Skeletal muscle tissue (tissue), 3 donors: ENCODE measurements at regions not wholly inside any gene's neighbourhood (a gene's known extent, or its start where the extent isn't known, plus 50 kb on each side); places are given as distances from the start of the nearest gene placed in this dataset.

ENCODE experiments used
- H3K27ac ChIP-seq: one replicate; pipeline ENCODE4 v1.7.0; 2013; ENCODE audit warnings: mild to moderate bottlenecking, low read depth, low read length, inconsistent platforms
- H3K27me3 ChIP-seq, 3 donors: one replicate each; pipeline ENCODE4 v1.7.0; 2013; ENCODE audit warnings: low read length in 3 of 3; ENCODE audit not compliant: control insufficient read depth in 3 of 3, insufficient read depth in 3 of 3
- H3K36me3 ChIP-seq, 3 donors: one replicate each; pipeline ENCODE4 v1.7.0; 2013; ENCODE audit warnings: low read length in 3 of 3; ENCODE audit not compliant: control insufficient read depth in 3 of 3, insufficient read depth in 3 of 3
- H3K4me1 ChIP-seq, 3 donors: one replicate each; pipeline ENCODE4 v1.7.0; 2013; ENCODE audit warnings: low read length in 3 of 3, mild to moderate bottlenecking in 3 of 3; ENCODE audit not compliant: control insufficient read depth in 3 of 3, insufficient read depth in 3 of 3
- H3K4me3 ChIP-seq, 3 donors: one replicate each; pipeline ENCODE4 v1.7.0; 2013; ENCODE audit warnings: low read length in 3 of 3
- H3K9ac ChIP-seq, 3 donors: one replicate each; pipeline ENCODE4 v1.7.0; 2013; ENCODE audit warnings: low read length in 3 of 3, mild to moderate bottlenecking in 3 of 3, moderate library complexity in 2 of 3, low read depth in 1 of 3
- H3K9me3 ChIP-seq, 3 donors: one replicate each; pipeline ENCODE4 v1.7.0; 2013; ENCODE audit warnings: low read length in 3 of 3; ENCODE audit not compliant: control insufficient read depth in 3 of 3
- donor health status: Osteomylitis.

DNA sequence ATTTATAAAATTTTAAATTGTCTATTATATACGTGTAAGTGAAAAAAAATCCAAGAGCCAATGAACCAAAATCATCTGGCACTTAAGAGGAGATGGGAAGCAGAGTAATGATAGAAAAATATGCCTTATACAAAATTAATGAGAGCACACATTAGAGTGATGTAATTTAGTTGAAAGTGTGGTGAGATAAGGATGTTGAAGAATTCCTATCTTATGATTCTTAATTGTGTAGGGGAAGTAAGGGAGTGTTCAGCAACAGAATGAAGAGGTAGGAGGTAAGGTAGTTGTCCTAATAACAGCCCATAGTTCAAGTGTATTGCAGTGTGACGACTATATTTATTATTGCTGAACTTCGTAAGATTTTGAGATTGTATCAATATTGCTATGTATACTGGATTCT, 843.4 kb upstream of the FLRT2 start:
- Histone ChIP-seq H3K36me3 (no peaks in the 10 kb centered on the region), H3K27me3 (no peaks in the 10 kb centered on the region), H3K9ac (no peak overlapping the region), H3K4me1 (no peaks in the 10 kb centered on the region), H3K4me3 (no peak overlapping the region), H3K27ac (no peak overlapping the region), H3K9me3 (no peaks in the 10 kb centered on the region)

DNA sequence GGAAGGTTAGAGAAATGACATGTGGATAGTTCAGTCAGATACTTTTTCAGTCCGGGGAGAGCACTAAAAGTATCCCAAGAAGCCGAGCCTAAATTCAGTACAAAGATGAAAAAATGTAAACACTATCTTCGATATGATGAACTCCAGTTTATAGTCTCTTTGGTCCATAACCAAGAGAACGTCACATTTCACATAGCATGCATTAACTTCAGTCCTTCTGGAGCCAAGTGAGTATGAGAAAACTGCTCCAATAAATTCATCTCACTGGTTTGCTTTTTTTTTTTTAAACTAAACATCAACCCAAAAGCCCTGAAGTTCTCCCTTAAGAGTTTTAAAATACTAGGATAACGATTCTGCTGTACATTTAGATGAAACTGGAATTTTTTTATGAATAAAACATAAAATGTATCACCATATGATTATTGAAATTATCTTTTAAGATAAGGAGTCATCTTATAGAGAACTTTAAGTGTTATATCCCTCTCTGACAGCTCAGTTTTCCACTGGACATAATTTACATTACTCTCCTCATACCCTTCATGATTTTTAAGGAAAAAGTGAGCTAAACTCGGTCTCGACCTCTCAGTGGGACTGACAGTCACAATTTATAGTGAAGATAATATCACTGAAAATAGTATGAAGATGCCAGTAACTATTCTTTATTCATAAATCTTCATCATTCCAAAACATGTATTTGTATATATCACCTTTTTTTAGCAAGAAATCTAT, 841.5 kb upstream of the FLRT2 start:
- Histone ChIP-seq H3K27ac (no peak overlapping the region), H3K27me3 (no peaks in the 10 kb centered on the region), H3K4me3 (no peak overlapping the region)

DNA sequence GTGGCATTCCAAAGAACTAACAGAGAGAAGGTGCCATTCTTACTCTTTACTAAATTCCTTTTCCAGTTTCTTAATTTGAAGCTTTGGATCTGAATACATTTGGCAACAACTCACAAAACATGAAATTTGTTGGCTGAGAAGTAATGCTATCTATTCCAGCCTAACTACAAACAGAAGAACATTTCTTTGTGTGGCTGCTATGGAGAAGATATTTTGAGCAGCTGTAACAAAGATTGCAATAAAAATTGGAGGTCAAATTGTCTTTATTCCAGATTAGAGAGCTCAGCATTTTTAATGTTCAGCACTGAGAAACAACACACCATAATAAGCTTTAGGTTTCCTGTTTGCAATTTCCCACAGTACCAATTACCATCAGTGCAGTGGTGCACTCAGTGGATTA, 835.8 kb upstream of the FLRT2 start:
- H3K36me3 ChIP-seq, result no peaks in the 10 kb centered on the region
- no peaks in the 10 kb centered on the region for H3K27me3 ChIP-seq
- H3K27ac ChIP-seq, result no peak overlapping the region
- no peak overlapping the region for H3K9ac ChIP-seq
- no peak overlapping the region for H3K4me3 ChIP-seq
- no peaks in the 10 kb centered on the region for H3K4me1 ChIP-seq
- H3K9me3 ChIP-seq, result no peaks in the 10 kb centered on the region

More for the DNA sequence above, 841.5 kb upstream of the FLRT2 start:
- Histone ChIP-seq H3K9me3 (no peaks in the 10 kb centered on the region), H3K36me3 (no peaks in the 10 kb centered on the region), H3K4me1 (no peaks in the 10 kb centered on the region), H3K9ac (no peak overlapping the region)

DNA sequence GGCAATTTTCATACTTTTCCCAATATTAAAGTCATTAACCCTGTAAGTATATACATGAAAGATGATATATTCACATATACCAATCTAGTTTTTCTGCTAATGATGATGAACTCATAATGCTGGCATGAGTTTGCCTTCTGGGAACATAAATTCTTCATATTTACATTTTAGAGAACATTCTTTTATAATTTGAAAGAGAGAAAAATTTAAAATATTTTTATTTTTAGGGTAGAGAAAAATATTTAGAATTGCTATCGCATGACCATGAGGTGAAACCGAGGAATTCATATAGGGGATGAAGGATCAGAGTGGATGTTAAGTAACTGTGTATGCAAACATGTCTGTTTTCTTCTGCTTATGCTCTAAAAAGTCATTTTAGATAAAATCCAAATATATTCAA, 825.3 kb upstream of the FLRT2 start:
- Histone ChIP-seq H3K4me3 (no peak overlapping the region), H3K9me3 (no peaks in the 10 kb centered on the region), H3K27me3 (no peaks in the 10 kb centered on the region), H3K36me3 (no peaks in the 10 kb centered on the region), H3K9ac (no peak overlapping the region), H3K27ac (no peak overlapping the region), H3K4me1 (no peaks in the 10 kb centered on the region)

GRCh38 chr14:84707830-84708229, 822.1 kb upstream of the FLRT2 start:
- no peaks in the 10 kb centered on the region for H3K27me3 ChIP-seq
- no peaks in the 10 kb centered on the region for H3K36me3 ChIP-seq
- no peaks in the 10 kb centered on the region for H3K9me3 ChIP-seq
- H3K4me1 ChIP-seq, result no peaks in the 10 kb centered on the region
- no peak overlapping the region for H3K4me3 ChIP-seq
- H3K27ac ChIP-seq, result no peak overlapping the region
- H3K9ac ChIP-seq, result no peak overlapping the region

- Histone ChIP-seq H3K27me3 (no peaks in the 10 kb centered on the region), H3K9ac (no peak overlapping the region), H3K4me1 (no peaks in the 10 kb centered on the region), H3K27ac (no peak overlapping the region), H3K4me3 (no peak overlapping the region), H3K36me3 (no peaks in the 10 kb centered on the region), H3K9me3 (no peaks in the 10 kb centered on the region)
Observed at GRCh38 chr14:84708865-84709264, 821.1 kb upstream of the FLRT2 start.

GRCh38 chr14:84726471-84726870, 803.5 kb upstream of the FLRT2 start:
- Histone ChIP-seq H3K9ac (no peak overlapping the region), H3K36me3 (no peaks in the 10 kb centered on the region), H3K4me3 (no peak overlapping the region), H3K27me3 (no peaks in the 10 kb centered on the region), H3K4me1 (no peaks in the 10 kb centered on the region), H3K27ac (no peak overlapping the region), H3K9me3 (no peaks in the 10 kb centered on the region)

GRCh38 chr14:84749191-84749955, 780.6 kb upstream of the FLRT2 start:
- Histone ChIP-seq H3K4me3 (no peak overlapping the region), H3K27ac (no peak overlapping the region), H3K36me3 (no peaks in the 10 kb centered on the region), H3K4me1 (no peaks in the 10 kb centered on the region), H3K9ac (no peak overlapping the region), H3K9me3 (no peaks in the 10 kb centered on the region), H3K27me3 (no peaks in the 10 kb centered on the region)

DNA sequence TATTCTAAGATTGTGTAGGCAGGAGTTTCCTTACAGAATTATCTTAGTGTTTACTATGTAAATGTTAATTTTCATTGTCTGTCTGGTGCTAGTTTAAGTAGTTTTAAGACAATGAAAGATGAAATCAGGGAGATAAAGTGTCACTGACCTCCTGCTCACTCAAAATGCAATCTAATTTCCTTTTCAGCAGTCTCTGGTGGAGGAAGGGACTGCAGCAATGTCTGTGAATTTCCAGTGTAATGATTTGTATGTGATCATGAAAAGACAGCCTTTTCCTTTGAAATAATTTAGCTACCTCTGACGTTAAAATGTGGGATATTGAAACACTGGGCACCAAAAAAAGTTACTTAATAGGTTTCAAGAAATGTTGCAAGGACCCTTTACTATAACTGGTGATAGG, 779.7 kb upstream of the FLRT2 start:
- no peaks in the 10 kb centered on the region for H3K9me3 ChIP-seq
- no peak overlapping the region for H3K9ac ChIP-seq
- no peaks in the 10 kb centered on the region for H3K4me1 ChIP-seq
- H3K27ac ChIP-seq, result no peak overlapping the region
- H3K4me3 ChIP-seq, result no peak overlapping the region
- no peaks in the 10 kb centered on the region for H3K27me3 ChIP-seq
- no peaks in the 10 kb centered on the region for H3K36me3 ChIP-seq

- no peaks in the 10 kb centered on the region for H3K27me3 ChIP-seq
- H3K27ac ChIP-seq, result no peak overlapping the region
- H3K4me3 ChIP-seq, result no peak overlapping the region
- H3K4me1 ChIP-seq, result no peaks in the 10 kb centered on the region
- no peak overlapping the region for H3K9ac ChIP-seq
- no peaks in the 10 kb centered on the region for H3K36me3 ChIP-seq
- no peaks in the 10 kb centered on the region for H3K9me3 ChIP-seq
Observed at GRCh38 chr14:84750763-84751554, 779.0 kb upstream of the FLRT2 start.
